GM19328 (cell line): ENCODE measurements at regions not wholly inside any gene's neighbourhood (a gene's known extent, or its start where the extent isn't known, plus 50 kb on each side); places are given as distances from the start of the nearest gene placed in this dataset.
"Not testable (repeated sequence)": the region's sequence is repeated elsewhere in the genome, so short reads cannot be mapped to it uniquely, and the experiment has no call there.

Source experiments
- ATAC-seq: cut with Tn5 transposase; IDR thresholded peaks from one replicate; pipeline ENCODE4 v1.9.1; 2021; ENCODE audit warnings: mild to moderate bottlenecking, moderate library complexity; ENCODE audit not compliant: unreplicated experiment

DNA sequence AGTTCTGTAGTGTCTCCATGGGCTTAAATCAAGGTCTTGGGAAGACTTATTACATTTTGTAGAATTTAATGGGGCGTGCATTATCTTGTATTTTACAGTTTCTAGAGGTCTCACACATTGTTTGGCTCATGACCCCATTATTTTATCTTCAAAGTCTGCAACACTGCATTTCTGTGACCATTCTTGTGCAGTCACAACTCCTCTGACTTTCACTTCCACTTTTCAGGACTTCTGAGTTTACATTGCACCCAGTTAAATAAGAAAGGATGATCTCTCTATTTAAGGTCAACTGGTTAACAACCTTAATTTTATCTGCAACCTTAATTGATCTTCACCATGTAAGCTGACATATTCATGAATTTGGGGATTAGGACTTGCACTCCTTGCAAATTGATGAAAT lies 1186.6 kb downstream of the MRPL39 start:
- no peak for ATAC-seq

DNA sequence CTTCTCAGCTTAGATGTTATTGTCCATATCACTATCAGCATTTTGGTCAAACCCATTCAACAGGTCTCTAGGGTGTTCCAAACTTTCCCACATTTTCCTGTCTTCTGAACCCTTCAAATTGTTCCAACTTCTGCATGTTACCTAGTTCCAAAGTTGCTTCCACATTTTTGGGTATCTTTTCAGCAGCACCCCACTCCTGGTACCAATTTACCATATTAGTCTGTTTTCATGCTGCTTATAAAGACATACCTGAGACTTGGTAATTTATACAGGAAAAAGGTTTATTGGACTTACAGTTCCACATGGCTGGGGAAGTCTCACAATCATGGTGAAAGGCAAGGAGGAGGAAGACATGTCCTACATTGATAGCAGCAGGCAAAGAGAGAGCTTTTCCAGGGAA lies 1187.6 kb downstream of the MRPL39 start:
- ATAC-seq, result not testable (repeated sequence)

DNA sequence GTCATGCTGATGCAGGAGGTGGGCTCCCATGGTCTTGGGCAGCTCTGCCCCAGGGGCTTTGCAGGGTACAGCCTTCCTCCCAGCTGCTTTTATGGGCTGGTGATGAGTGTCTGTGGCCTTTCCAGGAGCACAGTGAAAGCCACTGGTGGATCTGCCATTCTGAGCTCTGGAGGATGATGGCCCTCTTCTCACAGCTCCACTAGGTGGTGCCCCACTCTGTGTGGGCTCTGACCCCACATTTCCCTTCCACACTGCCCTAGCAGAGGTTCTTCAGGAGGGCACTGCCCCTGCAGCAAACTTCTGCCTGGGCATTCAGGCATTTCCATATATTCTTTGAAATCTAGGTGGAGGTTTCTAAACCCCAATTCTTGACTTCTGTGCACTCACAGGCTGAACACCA lies 1188.6 kb downstream of the MRPL39 start:
- ATAC-seq, result no peak

DNA sequence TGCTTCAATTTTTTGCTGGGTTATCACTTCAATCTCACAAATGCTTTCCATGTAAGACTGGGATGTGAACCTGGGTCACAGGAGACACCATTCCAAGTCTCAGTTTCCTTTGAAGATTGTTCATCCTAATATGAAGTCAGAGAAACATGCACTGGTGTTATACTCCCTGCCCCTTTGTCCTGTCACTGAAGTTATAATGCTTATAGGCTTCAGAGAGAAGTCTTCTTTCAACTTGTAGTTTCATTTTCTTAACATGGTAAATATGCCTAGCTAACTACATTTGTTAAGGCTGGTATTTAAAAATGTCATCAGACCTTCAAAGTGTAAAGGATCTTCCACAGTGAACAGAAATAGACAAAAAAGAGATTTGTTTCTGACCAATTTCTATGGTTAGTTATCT lies 1195.9 kb downstream of the MRPL39 start:
- no peak for ATAC-seq

DNA sequence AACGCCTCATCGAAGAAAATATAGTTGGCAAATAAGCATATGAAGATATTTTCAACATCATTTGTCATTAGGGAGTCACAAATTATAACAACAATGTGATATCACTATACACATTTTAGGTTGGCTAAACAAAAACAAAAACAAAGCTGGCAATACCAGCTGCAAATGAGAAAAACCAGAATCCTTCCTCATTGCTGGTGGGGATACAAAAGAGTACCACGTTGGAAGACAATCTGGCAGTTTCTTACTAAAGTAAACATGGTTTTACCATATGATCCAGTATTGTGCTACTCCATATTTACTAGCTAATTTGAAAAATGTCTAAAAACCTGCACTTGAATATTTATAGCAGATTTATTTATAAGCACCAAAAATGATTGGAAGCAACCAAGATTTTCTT lies 1204.1 kb downstream of the MRPL39 start:
- no peak for ATAC-seq

DNA sequence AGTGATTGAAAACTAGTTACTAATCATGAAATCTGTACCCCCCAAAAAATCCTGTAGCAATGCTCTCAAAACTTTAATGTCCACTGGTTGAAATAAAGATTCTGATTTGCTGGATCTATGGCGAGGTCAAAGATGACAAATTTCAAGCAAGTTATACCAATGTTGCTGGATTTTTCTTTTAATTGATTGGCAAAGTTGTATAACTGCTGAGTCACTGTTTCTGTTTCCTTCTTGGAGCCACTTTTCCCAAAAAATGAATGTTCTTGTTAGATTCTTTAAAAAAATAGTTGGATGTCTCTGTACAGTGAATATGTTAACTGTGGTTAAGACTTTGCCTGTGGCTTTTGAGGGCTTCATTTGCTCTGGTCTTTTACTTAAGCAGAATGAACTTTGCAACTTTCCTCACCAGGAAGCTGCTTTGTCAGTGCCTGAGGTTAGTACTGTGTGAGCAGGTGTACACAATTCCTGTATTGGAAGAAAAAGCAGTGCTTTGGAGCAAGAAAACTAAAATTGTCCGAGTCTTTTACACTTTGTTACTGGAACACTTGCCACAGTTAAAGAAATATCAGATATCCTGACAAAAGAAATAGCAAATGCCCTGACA lies 1211.9 kb downstream of the MRPL39 start:
- ATAC-seq, result no peak

DNA sequence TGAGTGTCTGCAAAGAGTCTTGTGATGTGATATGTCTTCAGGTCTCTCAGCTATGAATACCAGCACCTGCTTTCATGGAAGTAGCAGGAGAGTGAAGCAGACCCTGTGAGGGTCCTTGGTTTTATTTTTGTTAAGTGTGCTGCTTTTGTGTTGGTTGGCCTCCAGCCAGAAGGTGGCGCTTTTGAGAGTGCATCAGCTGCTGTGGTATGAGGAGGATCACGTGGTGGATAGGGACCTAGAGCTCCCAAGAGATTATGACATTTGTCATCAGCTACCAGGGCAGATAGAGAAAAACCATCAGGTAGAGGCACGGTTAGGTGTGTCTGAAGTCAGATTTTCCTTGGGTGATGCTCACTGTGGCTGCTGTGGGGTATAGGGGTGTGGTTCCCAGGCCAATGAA lies 1232.1 kb downstream of the MRPL39 start:
- no peak for ATAC-seq

DNA sequence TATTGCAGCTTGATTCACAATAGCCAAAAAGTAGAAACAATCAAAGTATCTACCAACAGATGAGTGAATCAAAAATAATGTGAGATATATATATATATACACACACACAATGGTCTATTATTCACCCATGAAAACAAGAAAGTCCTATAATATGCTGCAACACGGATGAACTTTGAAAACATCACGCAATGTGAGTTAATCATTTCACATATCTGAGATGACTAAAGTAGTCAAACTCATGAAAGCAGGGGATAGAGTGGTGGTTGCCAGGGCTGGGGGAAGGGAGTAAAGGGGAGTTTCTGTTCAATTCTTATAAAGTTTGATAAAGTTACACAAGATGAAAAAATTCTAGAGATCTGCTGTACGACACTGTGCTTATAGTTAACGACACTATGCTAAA lies 1234.8 kb downstream of the MRPL39 start:
- ATAC-seq, result no peak

DNA sequence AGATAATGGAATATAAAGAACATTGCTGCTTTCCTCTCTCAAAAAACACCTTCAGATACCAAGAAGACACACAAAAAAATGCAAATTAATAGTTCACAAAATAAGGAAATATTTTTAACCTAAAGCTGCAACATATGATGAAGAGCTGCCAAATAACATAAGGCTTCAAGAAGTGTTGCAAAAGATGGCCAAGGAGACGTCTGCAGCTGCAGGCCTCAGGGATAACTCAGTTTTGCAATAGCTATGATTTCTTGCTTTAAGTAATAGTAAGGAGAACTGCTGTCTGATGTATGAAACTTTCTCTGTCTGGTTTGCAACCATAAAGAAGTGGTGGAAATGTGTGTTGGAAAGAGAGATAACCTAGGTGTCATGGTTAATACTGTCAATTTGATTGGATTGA lies 1237.5 kb downstream of the MRPL39 start:
- ATAC-seq, result no peak

DNA sequence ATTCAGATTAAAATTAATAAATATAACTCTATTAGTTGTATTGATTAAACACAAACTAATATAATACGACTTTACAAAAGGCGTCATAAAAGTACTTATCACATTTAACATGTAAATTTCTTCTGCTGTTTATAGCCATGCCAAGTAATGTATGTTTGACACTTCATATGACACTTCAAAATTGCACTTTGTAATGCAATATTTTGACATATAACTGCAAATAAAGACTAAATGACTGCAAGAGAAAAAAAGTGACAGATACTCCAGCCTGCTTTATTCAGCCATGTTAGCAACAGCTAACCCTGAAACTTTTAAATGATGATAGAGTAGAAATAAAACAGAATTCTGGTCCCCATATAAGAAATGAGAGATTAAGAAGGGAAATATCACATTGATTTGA lies 1238.0 kb downstream of the MRPL39 start:
- no peak for ATAC-seq

DNA sequence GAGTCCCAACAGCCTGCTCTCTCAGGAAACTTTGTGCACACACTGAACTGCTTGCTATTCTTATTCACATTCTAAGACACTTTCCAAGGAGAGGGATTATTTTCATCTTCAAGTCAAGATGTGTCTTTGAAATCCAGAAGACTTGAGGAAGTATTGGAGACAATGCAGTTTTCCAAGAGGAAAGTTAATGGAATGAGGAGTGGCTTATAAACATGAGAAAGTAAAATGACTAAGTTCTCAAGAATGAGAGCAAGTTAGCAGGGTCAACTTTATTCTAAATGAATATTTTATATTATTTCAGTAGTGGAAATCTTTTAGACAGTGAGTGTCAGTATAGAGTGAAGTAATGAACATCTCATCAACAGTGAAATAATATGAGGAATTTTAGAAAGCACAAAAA lies 1239.3 kb downstream of the MRPL39 start:
- ATAC-seq, result no peak

DNA sequence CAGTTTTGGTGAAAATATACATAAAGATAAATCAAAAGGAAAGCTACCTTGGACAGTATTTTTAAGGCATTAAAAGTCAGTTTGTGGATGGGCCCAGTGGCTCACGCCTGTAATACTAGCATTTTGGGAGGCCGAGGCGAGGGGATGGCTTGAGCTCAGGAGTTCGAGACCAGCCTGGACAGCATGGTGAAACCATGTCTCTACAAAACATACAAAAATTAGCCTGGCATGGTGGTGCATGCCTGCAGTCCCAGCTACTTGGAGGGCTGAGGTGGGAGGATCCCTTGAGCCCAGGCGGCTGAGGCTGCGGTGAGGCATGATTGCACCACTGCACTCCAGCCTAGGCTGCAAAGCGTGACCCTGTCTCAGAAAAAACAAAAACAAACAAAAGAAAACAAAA lies 1253.8 kb downstream of the MRPL39 start:
- no peak for ATAC-seq

DNA sequence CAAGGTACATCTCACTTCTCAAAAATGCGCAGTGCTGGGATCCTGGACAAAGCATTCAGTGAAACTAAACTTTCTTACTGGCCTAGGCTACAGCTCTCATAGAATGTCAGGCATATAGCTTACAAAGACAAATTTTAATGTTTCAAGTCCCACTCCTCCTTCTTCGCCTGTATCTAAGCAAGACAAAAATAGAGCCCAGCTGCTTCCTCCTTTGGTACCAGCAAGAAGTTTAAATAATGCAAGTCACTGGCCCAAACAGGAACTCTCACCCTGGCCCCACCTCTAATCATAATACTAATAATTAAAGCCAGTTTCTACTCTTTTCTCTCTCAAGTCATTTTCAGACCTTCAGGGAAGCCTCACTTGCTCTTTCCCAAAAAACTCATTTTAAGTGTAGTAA lies 1267.9 kb downstream of the MRPL39 start:
- no peak for ATAC-seq

DNA sequence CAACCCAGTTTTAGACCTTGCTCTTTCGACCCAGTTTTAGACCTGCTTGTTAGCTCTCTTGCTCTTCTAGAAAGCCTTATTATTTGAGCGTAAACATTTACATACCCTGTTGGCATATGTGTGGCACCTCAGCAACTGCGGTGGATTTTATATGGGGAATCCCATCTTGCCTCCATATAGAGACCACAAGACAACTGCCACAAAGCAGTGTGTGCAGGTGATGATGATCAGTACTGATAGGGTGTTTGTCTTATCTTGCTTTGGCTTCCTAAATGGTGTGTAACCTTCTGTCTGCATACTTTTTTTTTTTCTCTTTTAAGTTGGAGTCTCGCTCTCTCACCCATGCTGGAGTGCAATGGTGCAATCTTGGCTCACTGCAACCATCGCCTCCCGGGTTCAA lies 1270.8 kb downstream of the MRPL39 start:
- no peak for ATAC-seq

DNA sequence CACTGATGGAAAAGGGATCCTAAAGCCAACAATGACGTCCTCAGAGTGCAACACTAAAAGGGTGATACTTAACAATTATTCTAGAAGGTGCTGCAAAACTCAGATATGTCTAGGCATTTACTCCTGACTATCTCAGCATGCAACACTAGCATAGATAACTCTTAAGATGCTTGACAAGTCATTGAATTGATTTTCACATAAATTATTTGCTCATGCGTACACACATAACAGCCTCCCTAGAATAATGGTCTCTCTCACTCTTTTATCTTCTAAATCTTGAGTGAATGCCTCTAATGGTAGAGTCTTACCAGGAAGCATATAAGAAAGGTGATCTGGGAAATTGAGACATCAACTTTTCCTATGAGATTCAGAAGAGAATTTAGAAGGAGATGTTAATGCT lies 1283.7 kb downstream of the MRPL39 start:
- no peak for ATAC-seq

DNA sequence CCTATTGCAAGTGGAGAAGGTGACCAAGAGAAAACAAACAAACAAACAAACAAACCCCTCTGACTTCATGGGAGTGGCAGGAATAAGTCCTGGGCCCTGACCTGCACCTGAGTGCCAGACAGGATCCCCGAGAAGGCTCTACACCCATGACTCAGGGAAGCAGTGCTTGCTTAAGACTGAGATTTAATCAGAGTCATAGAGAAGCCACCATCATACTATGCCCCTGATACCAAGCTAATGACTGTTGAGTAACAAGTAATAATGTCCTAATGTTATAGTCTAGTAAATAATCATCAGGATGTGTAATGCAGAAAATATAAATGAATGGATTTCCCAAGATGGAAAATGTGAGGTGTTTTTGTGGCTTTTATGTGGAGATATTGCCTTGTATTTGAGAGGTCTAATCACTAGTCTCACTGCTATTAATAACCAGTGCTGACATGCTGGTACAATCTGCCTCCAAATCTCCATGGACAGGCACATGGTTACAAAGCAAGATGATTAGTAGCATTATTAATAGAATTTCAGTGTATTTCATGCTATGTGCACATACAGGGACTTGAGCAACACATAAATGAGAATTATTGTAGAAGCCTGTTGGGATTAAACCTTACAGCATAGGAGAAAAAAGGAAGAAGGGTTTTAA lies 1290.9 kb downstream of the MRPL39 start:
- no peak for ATAC-seq

DNA sequence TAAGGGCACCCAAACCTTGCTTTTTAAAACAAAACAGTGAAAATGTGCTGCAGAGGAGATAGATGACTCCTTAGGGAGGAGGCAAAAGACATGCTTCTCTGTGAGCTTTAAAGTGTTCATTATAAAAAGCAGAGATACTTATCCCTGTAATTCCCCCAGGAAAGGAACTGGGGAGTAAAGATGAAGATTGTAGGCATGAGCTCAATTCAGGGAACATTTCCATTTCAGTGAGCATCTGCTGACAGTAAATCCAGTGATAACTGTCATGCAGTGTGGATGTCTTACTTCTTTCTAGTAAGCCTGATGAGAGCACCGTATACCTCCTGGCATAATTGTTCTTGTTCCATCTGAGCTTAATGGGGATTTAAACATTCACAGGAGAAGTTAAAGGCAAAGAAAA lies 1296.5 kb downstream of the MRPL39 start:
- no peak for ATAC-seq

DNA sequence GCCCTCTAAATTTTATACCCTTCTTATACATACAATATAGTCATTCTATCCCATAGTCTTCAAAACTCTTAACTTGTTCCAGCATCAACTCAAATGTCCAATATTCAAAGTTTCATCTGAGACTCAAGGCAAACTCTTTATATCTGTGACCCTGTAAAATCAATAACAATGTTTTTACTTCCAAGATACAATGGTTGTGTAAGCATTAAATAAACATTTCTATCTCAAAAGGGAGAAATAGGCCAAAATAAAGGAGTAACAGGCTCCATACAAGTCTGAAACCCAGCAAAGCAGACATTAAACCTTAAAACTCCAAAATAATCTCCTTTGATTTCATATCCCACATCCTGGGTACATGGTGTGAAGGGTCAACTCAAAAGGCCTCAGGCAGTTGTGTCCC lies 1299.1 kb downstream of the MRPL39 start:
- ATAC-seq, result no peak

DNA sequence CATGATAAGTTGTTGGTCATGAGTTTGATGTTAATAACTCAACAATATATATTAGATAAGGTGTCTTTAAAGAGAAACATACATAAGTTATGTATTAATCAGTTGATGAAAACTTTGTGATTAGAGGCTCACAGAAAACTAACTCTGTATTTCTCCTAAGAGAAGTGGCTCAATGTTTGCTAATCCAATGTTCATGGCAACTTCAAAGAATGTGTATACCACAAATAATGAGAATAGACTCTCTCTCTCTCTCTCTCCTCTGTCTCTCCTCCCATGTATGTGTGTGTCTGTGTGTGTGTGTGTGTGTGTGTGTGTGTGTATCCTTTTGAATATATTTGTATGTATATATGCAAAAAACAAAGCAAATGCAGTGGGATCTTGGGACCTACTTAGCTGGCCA lies 1304.9 kb downstream of the MRPL39 start:
- ATAC-seq, result no peak

DNA sequence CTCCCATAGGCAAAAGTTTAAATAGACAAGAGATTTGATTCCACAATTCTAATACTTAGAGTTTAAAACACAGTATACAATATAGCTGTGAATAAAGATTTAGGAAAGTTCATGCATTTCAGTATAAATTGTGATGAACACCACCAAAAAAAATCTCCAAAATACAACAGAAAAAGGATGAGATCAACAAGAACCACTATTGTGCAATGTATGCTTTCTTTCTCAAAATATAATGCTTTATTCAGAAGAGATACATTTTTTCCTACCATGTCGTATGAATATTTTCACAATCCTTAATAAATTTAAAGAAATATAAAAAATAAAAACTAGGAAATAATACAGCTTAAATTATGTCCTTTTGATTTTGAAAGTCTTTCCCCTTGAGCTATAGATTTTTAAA lies 1309.2 kb downstream of the MRPL39 start:
- no peak for ATAC-seq

DNA sequence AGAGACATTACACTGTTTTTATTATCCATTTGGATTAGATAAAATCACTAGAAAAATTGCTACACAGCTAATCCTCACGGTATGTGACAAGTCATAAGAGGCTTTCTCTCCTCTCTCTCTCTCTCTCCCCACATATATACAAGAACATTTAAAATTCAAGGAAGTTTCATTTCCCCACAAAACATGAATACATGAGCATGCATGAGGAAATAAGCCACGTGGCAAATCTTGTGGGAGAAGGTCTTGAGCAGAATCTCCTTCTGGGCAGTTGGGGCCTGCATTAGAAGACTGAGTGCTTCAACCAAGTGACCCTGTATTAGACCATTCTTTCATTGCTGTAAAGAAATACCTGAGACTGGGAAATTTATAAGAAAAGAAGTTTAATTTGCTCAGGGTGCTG lies 1313.1 kb downstream of the MRPL39 start:
- no peak for ATAC-seq

DNA sequence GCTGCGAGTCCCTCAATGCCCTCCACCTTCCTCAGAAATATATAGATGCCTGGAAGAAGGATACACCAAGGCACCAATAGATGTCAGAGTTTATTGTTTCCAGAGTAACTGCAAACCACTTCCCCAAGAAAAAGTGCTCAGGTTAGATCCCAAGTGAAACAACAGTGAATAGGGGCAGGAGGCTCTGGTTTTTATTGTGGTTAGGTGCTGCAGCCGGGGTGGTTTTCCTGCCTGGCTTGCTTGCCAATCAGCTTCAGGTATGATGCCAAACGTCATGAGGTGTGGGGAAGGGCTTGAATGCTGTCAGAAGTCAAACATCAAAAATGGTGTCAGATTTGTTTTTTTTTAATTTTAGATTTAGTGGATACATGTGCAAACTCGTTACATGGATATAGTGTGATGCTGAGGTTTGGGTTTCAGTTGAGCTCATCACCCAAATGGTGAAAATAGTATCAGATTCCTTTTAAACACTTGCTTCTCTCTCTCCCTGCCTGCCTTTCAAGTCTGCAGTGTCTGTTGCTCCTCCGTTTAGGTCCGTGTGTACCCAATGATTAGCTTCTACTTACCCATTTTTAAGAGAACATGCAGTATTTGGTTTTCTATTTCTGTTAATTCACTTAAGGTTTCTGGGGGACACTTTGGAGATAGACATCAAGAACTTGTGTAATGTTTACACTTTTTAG lies 1317.0 kb downstream of the MRPL39 start:
- no peak for ATAC-seq

DNA sequence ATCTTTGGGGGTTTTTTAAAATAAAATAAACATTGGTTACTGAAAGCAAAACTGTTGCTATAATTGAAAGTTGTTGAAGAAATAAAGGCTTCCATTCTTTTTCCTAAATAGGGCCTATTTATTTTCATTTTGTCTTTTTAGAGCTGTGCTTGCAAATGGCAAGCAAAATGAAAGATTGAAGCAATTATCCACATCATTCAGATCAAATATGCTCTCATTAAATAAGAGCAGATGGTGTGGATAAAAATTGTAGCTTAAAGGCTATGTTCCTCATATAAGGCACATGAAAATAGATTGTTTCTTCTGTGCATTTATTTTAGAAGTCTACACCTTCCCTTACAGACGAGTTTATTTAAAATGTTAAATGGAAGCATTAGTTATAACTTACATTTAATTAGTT lies 1317.7 kb downstream of the MRPL39 start:
- no peak for ATAC-seq
